Neural crest cell (in vitro differentiated cells): ENCODE measurements at regions not wholly inside any gene's neighbourhood (a gene's known extent, or its start where the extent isn't known, plus 50 kb on each side); places are given as distances from the start of the nearest gene placed in this dataset.
A peak's percentile ranks its signal among the peaks of the same experiment; 100 is the strongest.
"Not testable (repeated sequence)": the region's sequence is repeated elsewhere in the genome, so short reads cannot be mapped to it uniquely, and the experiment has no call there.

Experiments used
- DNase-seq: peaks from one replicate; pipeline ENCODE4 v3.0.0; 2021; ENCODE audit warnings: low read depth, mixed read lengths, low spot score
- H3K27ac Mint-ChIP-seq: one replicate; pipeline ENCODE4 v1.8.0; 2021; ENCODE audit warnings: mild to moderate bottlenecking, mixed read lengths; ENCODE audit not compliant: unreplicated experiment
- H3K27me3 Mint-ChIP-seq: 2 replicates; pipeline ENCODE4 v1.8.0; 2021; ENCODE audit warnings: low read depth, mild to moderate bottlenecking, mixed read lengths
- H3K36me3 Mint-ChIP-seq: 2 replicates; pipeline ENCODE4 v1.8.0; 2021; ENCODE audit warnings: low read depth, mild to moderate bottlenecking, mixed read lengths
- H3K4me1 Mint-ChIP-seq: 2 replicates; pipeline ENCODE4 v1.8.0; 2021; ENCODE audit warnings: mixed read lengths
- H3K4me3 Mint-ChIP-seq: one replicate; pipeline ENCODE4 v1.8.0; 2021; ENCODE audit warnings: mild to moderate bottlenecking, mixed read lengths
- H3K9me3 Mint-ChIP-seq: 2 replicates; pipeline ENCODE4 v1.8.0; 2021; ENCODE audit warnings: mixed read lengths
- CTCF ChIP-seq: fragments of 200-600 bp; sonication (generic); conservative IDR thresholded peaks from 2 replicates; pipeline ENCODE4 v1.5.0; 2021; ENCODE audit warnings: antibody characterized with exemption, mild to moderate bottlenecking

- Mint-ChIP-seq H3K4me1 (no peaks in the 10 kb centered on the region), H3K27ac (no peak overlapping the region), H3K4me3 (no peak overlapping the region), H3K9me3 (no peaks in the 10 kb centered on the region), H3K27me3 (no peaks in the 10 kb centered on the region), H3K36me3 (no peaks in the 10 kb centered on the region)
- no peak for DNase-seq
- TF ChIP-seq CTCF = no peak
These were observed 235.8 kb downstream of the EPHA7 start for GRCh38 chr6:93183531-93183972.

- no peak for TF ChIP-seq CTCF
- H3K4me3 Mint-ChIP-seq = no peak overlapping the region
- no peaks in the 10 kb centered on the region for H3K27me3 Mint-ChIP-seq
- H3K4me1 Mint-ChIP-seq = no peaks in the 10 kb centered on the region
- no peaks in the 10 kb centered on the region for H3K36me3 Mint-ChIP-seq
- no peak overlapping the region for H3K27ac Mint-ChIP-seq
- no peaks in the 10 kb centered on the region for H3K9me3 Mint-ChIP-seq
- DNase-seq = no peak
These were observed 236.3 kb downstream of the EPHA7 start for GRCh38 chr6:93182938-93183479.

- H3K27ac Mint-ChIP-seq = no peak overlapping the region
- no peak overlapping the region for H3K4me3 Mint-ChIP-seq
- H3K9me3 Mint-ChIP-seq = no peaks in the 10 kb centered on the region
- no peaks in the 10 kb centered on the region for H3K27me3 Mint-ChIP-seq
- peaks cover 2% of the 10 kb centered on the region for H3K36me3 Mint-ChIP-seq
- no peak for DNase-seq
- peaks cover 10% of the 10 kb centered on the region for H3K4me1 Mint-ChIP-seq
- TF ChIP-seq CTCF = no peak
These were observed 241.4 kb downstream of the EPHA7 start for GRCh38 chr6:93177918-93178317.

- no peak for DNase-seq
- Mint-ChIP-seq H3K27me3 (no peaks in the 10 kb centered on the region), H3K27ac (no peak overlapping the region), H3K36me3 (peaks cover 2% of the 10 kb centered on the region), H3K4me3 (no peak overlapping the region), H3K9me3 (no peaks in the 10 kb centered on the region), H3K4me1 (peaks cover 10% of the 10 kb centered on the region)
- TF ChIP-seq CTCF = no peak
These were observed 241.9 kb downstream of the EPHA7 start for GRCh38 chr6:93177438-93177837.

- peak overlapping the region; percentile 1 for H3K27ac Mint-ChIP-seq
- TF ChIP-seq CTCF = no peak
- no peak overlapping the region for H3K4me3 Mint-ChIP-seq
- peaks cover 2% of the 10 kb centered on the region for H3K36me3 Mint-ChIP-seq
- H3K9me3 Mint-ChIP-seq = peaks cover 3% of the 10 kb centered on the region
- peaks cover 10% of the 10 kb centered on the region for H3K4me1 Mint-ChIP-seq
- DNase-seq = no peak
- H3K27me3 Mint-ChIP-seq = no peaks in the 10 kb centered on the region
These were observed 243.3 kb downstream of the EPHA7 start for GRCh38 chr6:93176070-93176469.

- H3K9me3 Mint-ChIP-seq, H3K27ac Mint-ChIP-seq, H3K27me3 Mint-ChIP-seq, H3K4me3 Mint-ChIP-seq, DNase-seq, H3K36me3 Mint-ChIP-seq: not testable (repeated sequence)
- peaks cover 10% of the 10 kb centered on the region for H3K4me1 Mint-ChIP-seq
These were observed 245.8 kb downstream of the EPHA7 start for GRCh38 chr6:93173573-93173972.
